ENCODE measurements at regions not wholly inside any gene's neighbourhood (a gene's known extent, or its start where the extent isn't known, plus 50 kb on each side); places are given as distances from the start of the nearest gene placed in this dataset.
A peak's percentile ranks its signal among the peaks of the same experiment; 100 is the strongest.

DNA sequence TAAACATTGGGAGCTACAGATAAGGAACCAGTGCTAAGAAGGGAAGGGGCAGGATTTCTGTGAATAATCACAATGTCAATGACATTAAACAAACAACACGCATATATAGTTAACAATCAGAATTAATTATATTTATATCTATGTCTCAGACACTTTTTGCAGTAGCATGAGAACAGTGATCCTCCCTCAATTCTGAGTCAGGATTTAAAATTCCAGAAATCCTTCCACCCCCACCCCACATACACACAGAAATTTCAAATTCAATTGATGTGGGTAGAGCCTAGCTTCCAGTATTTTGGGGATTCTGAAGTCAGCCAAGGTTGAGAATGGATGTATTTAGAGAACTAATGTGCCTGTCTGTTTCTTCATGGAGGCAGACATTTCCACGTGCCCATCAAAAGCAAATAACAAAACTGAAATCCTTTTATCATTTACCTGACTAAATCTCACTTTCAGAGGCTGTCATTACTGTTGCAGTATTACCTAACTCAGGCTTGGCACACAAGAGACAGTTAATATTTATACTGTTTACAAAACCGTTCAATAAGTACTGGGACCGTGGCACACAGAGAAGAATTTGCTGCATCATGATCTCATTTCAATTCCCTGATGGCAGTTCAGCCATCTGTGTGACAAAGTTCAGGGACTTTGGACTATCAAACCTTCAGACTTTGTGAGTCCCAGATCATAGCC, 116.6 kb upstream of the PALS2 start:
- in situ Hi-C loops (cut with HindIII; ENCODE audit: low pct_unique_long_range_greater_than_20kb, low sequenced_read_pairs), result no loop called here
- peak; percentile 68 for DNase-seq (ENCODE audit: low read depth)

DNA sequence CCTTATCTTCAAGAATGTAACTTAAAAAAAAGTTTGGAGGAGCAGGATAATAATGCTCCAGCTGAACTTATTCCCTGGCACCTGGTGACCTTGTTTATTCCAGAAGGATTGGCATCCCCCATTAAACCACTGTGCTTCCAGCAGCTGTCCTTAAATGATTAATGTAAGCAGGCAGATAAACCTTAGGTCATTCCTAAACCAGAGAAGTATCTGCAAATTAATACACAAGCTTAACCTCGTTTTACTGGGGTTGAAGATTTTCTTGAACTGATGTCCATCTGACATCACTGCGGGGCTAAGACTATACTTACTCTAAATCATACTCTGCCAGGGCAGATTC, 116.1 kb upstream of the PALS2 start:
- in situ Hi-C loops (cut with HindIII; ENCODE audit: low pct_unique_long_range_greater_than_20kb, low sequenced_read_pairs), result no loop called here
- DNase-seq (ENCODE audit: low read depth), result no peak

DNA sequence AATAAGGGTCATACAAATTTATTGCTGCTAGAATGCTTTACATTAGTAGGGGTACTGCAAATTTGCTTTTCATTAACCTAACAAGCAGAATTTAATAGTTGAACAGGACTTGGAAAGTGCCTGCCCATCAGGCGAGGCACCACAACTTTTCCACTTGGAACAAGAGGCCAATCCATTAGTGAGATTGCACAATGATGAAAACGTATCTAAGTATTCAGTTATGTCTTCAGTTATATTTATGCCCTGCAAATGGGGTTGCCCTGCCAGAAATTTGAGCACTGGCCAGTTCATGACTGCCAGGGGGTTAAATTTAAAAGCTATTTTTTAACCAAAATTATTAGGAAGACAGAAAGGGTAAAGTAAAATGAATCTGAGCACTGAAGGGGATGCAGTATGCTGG, 111.1 kb upstream of the PALS2 start:
- in situ Hi-C loops (cut with HindIII; ENCODE audit: low pct_unique_long_range_greater_than_20kb, low sequenced_read_pairs), result no loop called here
- no peak for DNase-seq (ENCODE audit: low read depth)

DNA sequence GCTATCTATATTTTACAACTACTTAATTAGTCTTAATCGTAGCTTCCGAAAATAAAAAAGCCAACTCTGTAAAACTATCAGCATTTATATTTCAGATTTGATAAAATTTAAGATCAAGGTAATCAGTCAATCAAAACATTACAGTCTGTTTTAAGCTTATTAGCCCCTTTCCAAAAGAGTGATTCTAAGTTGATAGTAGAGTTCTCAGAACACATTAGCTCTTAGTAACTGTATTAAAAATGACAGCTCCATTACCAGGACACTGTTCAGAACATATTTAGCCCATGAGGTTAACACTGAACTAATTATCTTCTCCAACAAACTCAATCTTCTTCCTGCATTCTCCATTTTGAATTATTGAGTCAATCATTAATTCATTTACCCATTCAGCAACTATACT, 110.3 kb upstream of the PALS2 start:
- in situ Hi-C loops (cut with HindIII; ENCODE audit: low pct_unique_long_range_greater_than_20kb, low sequenced_read_pairs), result no loop called here
- no peak for DNase-seq (ENCODE audit: low read depth)

DNA sequence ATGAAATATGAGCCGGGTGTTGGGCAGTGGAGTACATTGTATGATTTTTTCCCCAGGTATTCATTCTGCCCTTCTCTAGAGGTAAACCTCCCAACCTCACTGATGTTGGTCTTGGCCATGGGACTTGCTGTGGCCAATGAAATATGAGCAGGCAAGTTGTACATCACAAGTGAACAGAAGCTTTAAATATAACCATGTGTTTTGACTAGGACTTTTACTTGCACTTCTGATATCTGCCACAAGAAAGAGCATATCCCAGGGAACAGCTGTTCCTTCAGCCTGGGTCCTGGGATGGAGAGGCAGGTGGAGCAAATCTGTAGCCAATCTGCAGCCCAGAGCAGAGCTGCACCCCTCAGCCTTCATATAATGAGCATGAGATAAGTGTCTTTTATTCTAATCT, 109.8 kb upstream of the PALS2 start:
- DNase-seq (ENCODE audit: low read depth), result no peak
- in situ Hi-C loops (cut with HindIII; ENCODE audit: low pct_unique_long_range_greater_than_20kb, low sequenced_read_pairs), result no loop called here

DNA sequence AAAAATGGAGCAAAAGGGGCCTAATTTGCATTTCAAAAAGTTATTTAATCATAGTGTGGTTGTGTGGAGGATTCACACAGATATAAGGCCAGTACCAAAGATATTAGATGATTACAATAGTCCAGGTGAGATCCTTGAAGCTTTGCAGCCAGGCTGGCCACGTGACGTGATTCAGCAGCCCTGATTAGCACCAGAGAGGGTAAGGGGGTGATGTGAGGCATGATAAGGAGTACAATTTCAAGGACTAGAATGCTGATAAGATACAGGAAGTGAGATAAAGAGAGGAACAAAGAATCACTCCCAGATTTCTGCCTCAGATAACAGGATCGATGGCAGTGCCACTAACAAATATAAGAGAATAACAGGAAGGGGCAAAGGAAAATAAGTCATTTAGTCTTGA, 108.4 kb upstream of the PALS2 start:
- no peak for DNase-seq (ENCODE audit: low read depth)

DNA sequence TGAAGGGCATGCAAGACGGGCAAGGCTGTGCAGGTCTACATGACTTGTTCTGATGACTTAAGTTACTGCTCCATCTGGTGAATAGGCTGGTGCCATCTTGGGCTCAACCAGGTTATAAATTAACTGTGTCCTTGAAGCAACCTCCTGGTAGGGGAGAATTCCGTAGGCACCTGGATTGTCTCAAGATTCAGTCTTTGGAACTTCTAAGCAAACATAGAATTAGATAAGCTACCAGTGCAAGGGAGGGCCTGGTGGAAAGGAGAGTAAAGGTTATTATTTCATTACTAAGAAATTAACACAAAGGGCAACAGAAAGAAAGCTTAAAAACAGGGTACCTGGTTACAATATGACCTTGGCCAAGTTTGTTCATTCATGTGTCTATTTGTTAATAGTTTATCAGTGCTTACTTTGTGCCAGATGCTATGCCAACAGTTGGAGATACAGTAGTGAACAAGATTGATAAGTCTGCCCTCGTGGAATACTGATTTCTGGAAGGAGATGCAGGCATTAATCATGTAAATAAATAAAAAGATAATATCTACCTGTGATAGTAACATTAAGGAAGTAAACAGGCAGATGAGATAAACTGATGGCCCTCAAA, 107.0 kb upstream of the PALS2 start:
- in situ Hi-C loops (cut with HindIII; ENCODE audit: low pct_unique_long_range_greater_than_20kb, low sequenced_read_pairs), result no loop called here
- peak; percentile 50 for DNase-seq (ENCODE audit: low read depth)

More for the DNA sequence above, 108.4 kb upstream of the PALS2 start:
- in situ Hi-C loops (cut with HindIII; ENCODE audit: low pct_unique_long_range_greater_than_20kb, low sequenced_read_pairs), result no loop called here

DNA sequence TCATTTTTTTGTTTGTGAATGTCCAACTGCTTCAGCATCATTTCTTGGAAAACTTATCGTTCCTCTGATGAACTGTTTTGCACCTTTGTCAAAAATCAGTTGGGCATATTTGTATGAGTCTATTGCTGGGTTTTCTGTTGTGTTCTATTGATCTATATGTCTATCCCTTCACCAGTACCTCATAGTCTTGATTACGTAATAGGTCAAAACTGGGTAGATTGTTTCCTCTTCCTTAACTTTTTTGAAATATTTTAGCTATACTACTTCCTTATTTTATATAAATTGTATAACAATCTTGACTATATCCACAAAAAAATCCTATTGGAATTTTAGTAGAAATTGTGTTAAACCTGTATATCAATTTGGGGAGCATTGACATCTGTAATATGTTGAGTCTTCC, 104.1 kb upstream of the PALS2 start:
- no peak for DNase-seq (ENCODE audit: low read depth)
- in situ Hi-C loops (cut with HindIII; ENCODE audit: low pct_unique_long_range_greater_than_20kb, low sequenced_read_pairs), result no loop called here

DNA sequence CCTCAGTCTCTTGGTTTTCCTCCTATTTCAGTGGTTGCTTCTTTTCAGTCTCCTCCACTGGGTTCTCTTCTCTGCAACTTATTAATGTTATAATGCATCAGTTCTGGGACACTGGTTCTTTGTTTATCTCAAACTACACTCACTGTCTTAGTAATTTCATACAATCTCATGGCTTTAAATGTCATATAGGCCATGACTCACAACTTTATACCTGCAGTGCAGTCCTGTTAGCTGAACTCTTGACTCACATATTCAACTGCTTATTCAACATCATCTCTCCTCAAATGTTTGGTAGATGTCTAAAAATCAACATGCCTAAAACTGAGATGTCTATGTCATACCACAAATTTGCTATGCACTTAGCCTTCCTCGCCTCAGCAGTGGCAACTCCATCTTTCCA, 101.2 kb upstream of the PALS2 start:
- in situ Hi-C loops (cut with HindIII; ENCODE audit: low pct_unique_long_range_greater_than_20kb, low sequenced_read_pairs), result no loop called here

DNA sequence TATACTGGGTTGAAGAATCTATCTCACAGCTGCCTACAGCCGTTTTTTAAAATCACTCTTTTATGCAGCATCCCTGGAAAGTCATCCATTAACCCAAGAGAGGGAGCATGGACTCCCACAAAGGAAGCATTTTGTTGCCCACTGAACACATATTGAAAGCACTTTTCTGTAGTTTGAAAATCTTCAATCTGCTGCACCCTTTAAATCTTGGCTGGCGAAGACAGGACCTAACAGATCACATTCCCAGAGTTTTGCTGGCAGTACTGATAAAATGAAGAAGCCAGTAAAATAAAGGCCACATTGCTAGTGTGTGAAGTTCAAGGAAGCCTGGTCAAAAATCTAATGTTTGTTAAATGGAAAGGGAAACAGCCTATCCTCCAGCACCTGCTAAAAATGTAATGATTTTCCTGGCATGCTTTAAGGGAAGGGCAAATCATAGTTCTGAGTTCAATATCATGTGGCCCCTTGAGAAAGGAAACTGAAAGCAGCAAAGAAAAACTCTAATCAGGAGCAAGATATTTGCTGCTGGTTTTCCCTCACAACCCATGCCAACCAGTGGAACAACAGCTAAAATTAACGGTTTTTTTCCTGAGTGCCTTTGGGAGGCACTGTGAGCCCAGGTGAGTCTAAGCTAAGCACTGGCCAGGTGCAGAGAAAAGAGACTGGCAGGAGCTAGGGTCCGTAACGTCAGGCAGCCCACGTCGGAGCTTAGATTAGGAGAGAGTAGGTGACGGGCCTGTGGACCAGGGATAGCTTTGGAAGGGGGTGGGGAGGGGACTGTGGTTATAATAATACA, 97.9 kb upstream of the PALS2 start:
- in situ Hi-C loops (cut with HindIII; ENCODE audit: low pct_unique_long_range_greater_than_20kb, low sequenced_read_pairs), result no loop called here

More for the DNA sequence above, 101.2 kb upstream of the PALS2 start:
- DNase-seq (ENCODE audit: low read depth), result no peak

DNA sequence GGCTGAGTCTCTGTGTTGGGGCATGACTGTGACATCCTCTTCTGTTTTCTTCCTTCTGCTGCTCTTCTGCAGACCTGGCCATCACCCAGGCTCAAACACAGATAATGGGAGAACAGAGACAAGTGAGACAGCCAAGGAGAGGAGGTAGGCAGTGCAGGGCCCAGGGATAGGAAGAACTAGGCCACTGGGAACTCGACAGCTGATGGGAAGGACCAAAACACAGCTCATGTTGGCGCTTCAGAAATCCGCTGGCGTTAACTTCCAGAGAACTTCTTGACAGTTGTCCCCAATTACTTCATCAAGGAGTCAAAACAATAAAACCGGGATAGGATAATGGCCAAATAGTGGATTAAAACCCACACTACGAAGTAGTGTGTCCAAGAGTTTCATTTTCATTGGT, 97.0 kb upstream of the PALS2 start:
- no peak for DNase-seq (ENCODE audit: low read depth)
- in situ Hi-C loops (cut with HindIII; ENCODE audit: low pct_unique_long_range_greater_than_20kb, low sequenced_read_pairs), result no loop called here

More for the DNA sequence above, 97.9 kb upstream of the PALS2 start:
- no peak for DNase-seq (ENCODE audit: low read depth)

DNA sequence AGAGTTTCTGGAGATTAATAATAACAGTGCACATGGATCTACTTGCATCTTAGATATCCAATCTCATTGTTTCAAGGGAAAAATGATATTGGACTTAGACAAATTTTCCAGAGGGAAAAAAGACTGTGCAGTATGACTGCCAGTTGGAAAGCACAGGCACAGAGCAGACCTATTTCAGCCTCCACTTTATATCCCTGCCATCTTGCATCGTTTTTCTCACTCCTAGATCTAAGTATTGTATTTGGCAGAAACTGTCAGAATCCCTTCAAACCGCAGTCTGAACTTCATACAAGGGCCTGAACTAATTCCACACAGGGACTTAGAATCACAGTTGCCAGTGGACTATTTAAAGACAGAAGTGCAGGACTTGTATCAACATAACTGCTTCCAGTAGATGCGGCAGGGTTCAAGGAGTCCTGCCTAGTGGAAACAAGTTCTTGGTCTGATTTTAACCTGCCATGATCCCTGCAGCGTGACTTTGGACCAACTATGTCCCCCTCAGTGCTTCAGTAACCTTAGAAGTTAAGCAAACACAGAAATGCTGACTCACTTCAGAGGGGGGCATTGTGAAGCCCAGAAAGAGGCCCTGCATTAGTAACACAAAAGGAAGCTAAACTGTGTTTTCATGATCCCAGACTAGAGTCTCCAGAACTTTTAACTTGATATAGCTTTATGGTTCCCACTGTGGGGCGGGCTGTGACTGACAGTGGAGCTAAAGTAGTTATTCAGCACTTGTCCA, 95.7 kb upstream of the PALS2 start:
- in situ Hi-C loops (cut with HindIII; ENCODE audit: low pct_unique_long_range_greater_than_20kb, low sequenced_read_pairs), result no loop called here
- DNase-seq (ENCODE audit: low read depth), result peak; percentile 94

DNA sequence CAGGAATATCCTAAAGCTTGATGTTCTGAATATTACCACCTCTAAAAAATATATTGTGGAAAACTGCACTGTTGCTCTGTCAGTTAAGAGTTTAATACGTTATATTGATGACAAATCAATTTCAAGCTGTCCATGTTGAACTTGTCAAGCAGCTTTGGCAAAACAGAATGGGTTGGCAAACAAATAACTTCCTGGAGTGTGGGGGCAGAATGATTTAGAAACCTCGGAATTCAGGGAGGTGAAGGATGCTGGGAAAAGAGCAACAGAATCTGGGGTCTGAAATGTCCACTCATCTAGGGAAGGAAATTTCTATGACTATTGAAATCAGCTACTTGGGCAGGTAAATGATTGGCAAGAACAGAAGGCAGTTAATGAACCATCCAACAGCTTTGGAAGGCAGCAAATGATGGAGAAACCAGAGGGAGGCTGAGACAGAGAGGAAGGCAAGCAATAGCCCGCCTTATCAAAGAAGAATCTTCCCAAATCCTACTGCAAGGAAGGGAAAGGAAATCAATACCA, 95.1 kb upstream of the PALS2 start:
- peak; percentile 76 for DNase-seq (ENCODE audit: low read depth)
- in situ Hi-C loops (cut with HindIII; ENCODE audit: low pct_unique_long_range_greater_than_20kb, low sequenced_read_pairs), result no loop called here

DNA sequence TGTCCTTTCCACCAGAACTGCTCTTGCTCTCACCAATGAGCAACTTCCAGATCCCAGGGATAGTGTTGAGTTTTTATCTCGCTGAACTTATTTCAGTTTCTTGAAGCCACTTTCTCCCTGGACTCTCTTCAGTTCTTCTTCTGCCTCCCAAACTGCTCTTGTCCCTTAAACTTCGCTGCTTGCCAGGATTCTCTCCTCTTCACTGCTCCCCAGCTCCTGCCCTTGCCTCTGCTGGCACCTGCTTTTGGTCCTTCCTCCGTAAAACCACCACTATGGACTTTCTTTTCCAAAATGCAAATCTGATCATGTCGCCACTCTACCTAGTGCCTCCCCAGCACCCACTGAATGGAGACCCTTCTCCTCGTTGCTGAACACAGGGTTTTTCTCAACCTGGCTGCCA, 92.8 kb upstream of the PALS2 start:
- DNase-seq (ENCODE audit: low read depth), result no peak
- in situ Hi-C loops (cut with HindIII; ENCODE audit: low pct_unique_long_range_greater_than_20kb, low sequenced_read_pairs), result no loop called here

DNA sequence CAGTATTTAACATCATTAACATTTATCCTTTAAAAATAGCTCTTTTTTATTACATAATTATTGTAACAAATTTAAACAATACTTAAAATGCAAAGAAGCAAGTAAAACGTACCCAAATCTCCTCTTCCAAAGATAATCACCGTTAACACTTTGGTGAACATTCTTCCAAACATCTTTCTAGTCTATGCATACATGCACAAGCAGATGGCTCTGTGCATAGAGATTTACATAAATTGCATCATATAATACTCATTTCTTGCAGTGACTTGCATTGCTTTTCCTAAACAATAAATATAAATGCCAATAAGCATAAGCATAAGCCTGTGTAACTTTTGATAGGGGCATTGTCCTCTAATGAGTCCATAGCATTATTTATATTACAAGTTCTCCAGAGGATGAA, 89.4 kb upstream of the PALS2 start:
- DNase-seq (ENCODE audit: low read depth), result no peak
- in situ Hi-C loops (cut with HindIII; ENCODE audit: low pct_unique_long_range_greater_than_20kb, low sequenced_read_pairs), result no loop called here

DNA sequence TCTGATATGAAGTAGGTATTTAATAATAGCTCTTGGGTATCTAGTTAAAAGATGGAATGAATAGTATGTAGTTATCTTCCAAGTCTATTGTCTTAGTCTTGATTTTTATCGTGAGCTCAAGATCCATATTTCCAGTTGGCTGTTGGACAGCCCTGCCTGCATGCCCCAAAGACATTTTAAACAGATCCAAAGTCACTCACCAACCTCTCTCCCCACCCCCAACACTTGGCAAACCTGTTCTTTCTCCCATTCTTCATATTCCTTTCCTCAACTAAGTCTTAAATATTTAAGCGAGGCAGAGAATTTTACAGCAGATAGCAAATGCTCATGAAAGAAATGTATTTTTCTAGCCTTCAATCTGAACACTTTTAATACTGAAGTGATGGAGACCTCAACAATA, 80.7 kb upstream of the PALS2 start:
- no peak for DNase-seq (ENCODE audit: low read depth)
- in situ Hi-C loops (cut with HindIII; ENCODE audit: low pct_unique_long_range_greater_than_20kb, low sequenced_read_pairs), result no loop called here

DNA sequence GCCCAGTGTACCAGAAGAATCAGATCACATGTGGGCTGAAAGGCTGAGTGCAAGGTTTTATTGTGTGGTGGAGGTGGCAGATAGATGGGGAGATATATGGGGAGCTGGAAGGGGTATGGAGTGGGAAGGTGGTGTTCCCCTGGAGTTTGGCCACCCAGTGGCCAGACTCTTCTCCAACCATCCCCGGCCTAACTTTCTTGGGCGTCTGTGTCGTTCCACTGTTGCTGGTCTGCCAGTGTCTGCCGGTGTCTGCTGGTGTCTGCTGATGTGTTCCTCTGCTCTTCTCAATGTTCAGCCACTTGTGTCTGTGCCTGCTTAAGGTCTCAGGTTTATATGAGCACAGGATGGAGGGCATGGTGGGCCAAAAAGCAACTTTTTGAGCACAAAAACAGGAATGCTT, 78.4 kb upstream of the PALS2 start:
- DNase-seq (ENCODE audit: low read depth), result no peak
- in situ Hi-C loops (cut with HindIII; ENCODE audit: low pct_unique_long_range_greater_than_20kb, low sequenced_read_pairs), result no loop called here

DNA sequence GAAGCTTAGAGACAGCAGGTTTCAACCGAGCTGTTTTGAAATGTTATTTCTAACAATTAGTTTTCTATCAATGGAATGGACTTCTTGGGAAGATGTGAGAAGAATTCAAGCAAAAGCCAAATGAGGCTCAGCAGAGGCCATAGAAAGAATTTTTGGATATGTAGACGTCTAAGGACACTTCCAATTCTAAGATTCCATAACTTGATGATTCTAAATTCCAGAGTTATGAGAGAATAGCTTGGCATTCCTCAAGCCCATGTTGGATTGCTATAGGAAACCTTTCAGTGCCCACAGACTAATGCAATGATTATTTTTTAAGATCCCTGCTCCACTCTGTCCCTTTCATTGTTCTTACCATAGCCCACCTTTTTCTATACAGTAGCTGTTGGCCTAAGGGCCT, 77.2 kb upstream of the PALS2 start:
- DNase-seq (ENCODE audit: low read depth), result no peak
- in situ Hi-C loops (cut with HindIII; ENCODE audit: low pct_unique_long_range_greater_than_20kb, low sequenced_read_pairs), result no loop called here

DNA sequence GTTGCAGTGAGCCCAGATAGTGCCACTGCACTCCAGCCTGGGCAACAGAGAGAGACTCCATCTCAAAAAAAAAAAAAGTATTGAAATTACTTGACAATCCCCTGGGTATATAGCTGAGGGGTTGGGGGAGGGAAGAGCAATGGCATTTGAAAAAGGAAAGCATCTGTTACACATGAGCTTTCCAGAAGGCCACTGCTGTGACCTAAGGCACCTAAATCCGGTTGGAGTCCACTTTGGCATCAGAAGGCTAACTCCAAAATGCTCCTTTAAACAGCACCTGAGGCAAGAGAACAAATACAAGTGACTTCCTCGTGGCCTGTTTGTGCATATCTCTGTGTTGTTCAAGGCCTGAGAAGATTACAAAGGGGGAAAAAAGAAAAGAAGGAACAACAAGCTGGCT, 74.8 kb upstream of the PALS2 start:
- DNase-seq (ENCODE audit: low read depth), result no peak

More for the DNA sequence above, 74.8 kb upstream of the PALS2 start:
- in situ Hi-C loops (cut with HindIII; ENCODE audit: low pct_unique_long_range_greater_than_20kb, low sequenced_read_pairs), result no loop called here
